Upper lobe of right lung (tissue), 1 donor: ENCODE measurements at regions not wholly inside any gene's neighbourhood (a gene's known extent, or its start where the extent isn't known, plus 50 kb on each side); places are given as distances from the start of the nearest gene placed in this dataset.

Experiments used
- ATAC-seq: fragments of 200-7000 bp; cut with Tn5 transposase; one replicate; pipeline ENCODE4 v1.9.1; 2020; ENCODE audit warnings: mild to moderate bottlenecking, moderate library complexity
- DNase-seq: peaks from one replicate; pipeline ENCODE4 v3.0.0-alpha.2; 2020
- H3K27ac ChIP-seq: fragments of 200-600 bp; one replicate; pipeline ENCODE4 v1.8.0; 2022
- H3K27me3 ChIP-seq: fragments of 200-600 bp; one replicate; pipeline ENCODE4 v1.8.0; 2022; ENCODE audit warnings: mild to moderate bottlenecking
- H3K36me3 ChIP-seq: fragments of 200-600 bp; one replicate; pipeline ENCODE4 v1.8.0; 2022
- H3K4me1 ChIP-seq: fragments of 200-600 bp; one replicate; pipeline ENCODE4 v1.8.0; 2022
- H3K4me3 ChIP-seq: fragments of 200-600 bp; one replicate; pipeline ENCODE4 v1.8.0; 2022; ENCODE audit warnings: mild to moderate bottlenecking
- H3K9me3 ChIP-seq: fragments of 200-600 bp; one replicate; pipeline ENCODE4 v1.8.0; 2022
- intact Hi-C: fragments of 100-400 bp; cut with DNase I; formaldehyde crosslinking; loops from one replicate; pipeline ENCODE4 v1.11.0; 2022
- TF ChIP-seq, protein P1 (sequence below): fragments of 200-600 bp; IDR thresholded peaks from one replicate; pipeline ENCODE4 v1.8.0; 2022; ENCODE audit warnings: antibody characterized with exemption
- donor health status: DM: no; HTN: yes; CAD: no; lungs with severe emphysema.

- DNase-seq (no peak), ATAC-seq (no peak)
- Histone ChIP-seq H3K36me3 (no peaks in the 10 kb centered on the region), H3K9me3 (no peaks in the 10 kb centered on the region), H3K27ac (no peak overlapping the region), H3K4me3 (no peak overlapping the region), H3K27me3 (no peaks in the 10 kb centered on the region), H3K4me1 (no peaks in the 10 kb centered on the region)
- intact Hi-C loops: no loop called here
- TF ChIP-seq, protein P1, sequence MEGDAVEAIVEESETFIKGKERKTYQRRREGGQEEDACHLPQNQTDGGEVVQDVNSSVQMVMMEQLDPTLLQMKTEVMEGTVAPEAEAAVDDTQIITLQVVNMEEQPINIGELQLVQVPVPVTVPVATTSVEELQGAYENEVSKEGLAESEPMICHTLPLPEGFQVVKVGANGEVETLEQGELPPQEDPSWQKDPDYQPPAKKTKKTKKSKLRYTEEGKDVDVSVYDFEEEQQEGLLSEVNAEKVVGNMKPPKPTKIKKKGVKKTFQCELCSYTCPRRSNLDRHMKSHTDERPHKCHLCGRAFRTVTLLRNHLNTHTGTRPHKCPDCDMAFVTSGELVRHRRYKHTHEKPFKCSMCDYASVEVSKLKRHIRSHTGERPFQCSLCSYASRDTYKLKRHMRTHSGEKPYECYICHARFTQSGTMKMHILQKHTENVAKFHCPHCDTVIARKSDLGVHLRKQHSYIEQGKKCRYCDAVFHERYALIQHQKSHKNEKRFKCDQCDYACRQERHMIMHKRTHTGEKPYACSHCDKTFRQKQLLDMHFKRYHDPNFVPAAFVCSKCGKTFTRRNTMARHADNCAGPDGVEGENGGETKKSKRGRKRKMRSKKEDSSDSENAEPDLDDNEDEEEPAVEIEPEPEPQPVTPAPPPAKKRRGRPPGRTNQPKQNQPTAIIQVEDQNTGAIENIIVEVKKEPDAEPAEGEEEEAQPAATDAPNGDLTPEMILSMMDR: no peak
These were observed 193.6 kb downstream of the AASDHPPT start for GRCh38 chr11:106271086-106271485.

DNA sequence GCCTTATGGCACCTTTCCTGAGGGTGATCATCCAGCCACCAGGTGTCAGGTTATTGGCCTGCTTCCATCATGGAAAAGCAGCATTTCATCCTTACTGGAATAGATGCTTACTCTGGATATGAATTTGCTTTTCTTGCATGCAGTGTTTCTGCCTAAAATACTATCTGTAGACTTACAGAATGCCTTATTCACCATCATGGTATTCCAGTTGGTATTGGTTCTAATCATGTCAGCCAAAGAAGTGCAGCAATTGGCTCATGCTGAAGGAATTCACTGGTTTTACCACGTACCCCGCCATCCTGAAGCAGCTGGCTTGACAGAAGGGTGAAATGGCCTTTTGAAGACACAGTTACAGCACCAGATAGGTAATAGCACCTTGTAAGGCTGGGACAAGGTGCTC lies 194.2 kb downstream of the AASDHPPT start:
- TF ChIP-seq, protein P1: no peak
- no peaks in the 10 kb centered on the region for H3K36me3 ChIP-seq
- intact Hi-C loops: no loop called here
- H3K9me3 ChIP-seq: no peaks in the 10 kb centered on the region
- H3K4me3 ChIP-seq: no peak overlapping the region
- H3K27ac ChIP-seq: no peak overlapping the region
- DNase-seq: no peak
- H3K4me1 ChIP-seq: no peaks in the 10 kb centered on the region
- no peaks in the 10 kb centered on the region for H3K27me3 ChIP-seq
- no peak for ATAC-seq

GRCh38 chr11:106275151-106275550 lies 197.7 kb downstream of the AASDHPPT start:
- Histone ChIP-seq H3K4me3 (no peak overlapping the region), H3K36me3 (no peaks in the 10 kb centered on the region), H3K27ac (no peak overlapping the region), H3K4me1 (no peaks in the 10 kb centered on the region), H3K9me3 (no peaks in the 10 kb centered on the region), H3K27me3 (no peaks in the 10 kb centered on the region)
- TF ChIP-seq, protein P1: no peak
- ATAC-seq: no peak
- intact Hi-C loops: no loop called here
- no peak for DNase-seq

DNA sequence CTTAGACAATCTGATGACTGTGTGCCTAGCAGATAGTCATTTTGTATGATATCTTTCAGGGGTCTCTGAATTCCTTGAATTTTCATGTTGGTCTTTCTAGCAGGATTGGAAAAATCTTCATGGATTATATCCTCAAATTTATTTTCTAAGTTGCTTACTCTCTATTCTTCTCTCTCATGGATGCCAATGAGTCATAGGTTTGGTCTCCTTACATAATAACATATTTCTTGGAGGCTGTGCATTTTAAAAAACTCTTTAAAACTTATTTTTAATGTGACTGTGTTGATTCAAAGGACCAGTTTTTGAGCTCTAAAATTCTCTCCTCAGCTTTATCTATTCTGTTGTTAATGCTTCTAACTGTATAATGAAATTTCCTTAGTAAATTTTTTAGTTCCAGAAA lies 198.7 kb downstream of the AASDHPPT start:
- Histone ChIP-seq H3K36me3 (no peaks in the 10 kb centered on the region), H3K9me3 (no peaks in the 10 kb centered on the region), H3K27me3 (no peaks in the 10 kb centered on the region), H3K27ac (no peak overlapping the region), H3K4me3 (no peak overlapping the region), H3K4me1 (no peaks in the 10 kb centered on the region)
- no peak for DNase-seq
- intact Hi-C loops: no loop called here
- ATAC-seq: no peak
- TF ChIP-seq, protein P1: no peak

- DNase-seq (no peak), ATAC-seq (peak; percentile 36)
- Histone ChIP-seq H3K36me3 (no peaks in the 10 kb centered on the region), H3K4me1 (no peaks in the 10 kb centered on the region), H3K4me3 (no peak overlapping the region), H3K9me3 (no peaks in the 10 kb centered on the region), H3K27ac (no peak overlapping the region), H3K27me3 (no peaks in the 10 kb centered on the region)
- intact Hi-C loops: no loop called here
- TF ChIP-seq, protein P1: no peak
These were observed 199.5 kb downstream of the AASDHPPT start for GRCh38 chr11:106276859-106277436.

GRCh38 chr11:106277484-106277883 lies 200.0 kb downstream of the AASDHPPT start:
- TF ChIP-seq, protein P1: no peak
- peak; percentile 21 for ATAC-seq

More at GRCh38 chr11:106277484-106277883, 200.0 kb downstream of the AASDHPPT start:
- Histone ChIP-seq H3K9me3 (no peaks in the 10 kb centered on the region), H3K4me1 (no peaks in the 10 kb centered on the region), H3K27me3 (no peaks in the 10 kb centered on the region), H3K4me3 (no peak overlapping the region), H3K27ac (no peak overlapping the region), H3K36me3 (no peaks in the 10 kb centered on the region)
- no peak for DNase-seq
- intact Hi-C loops: no loop called here
